ENCODE measurements at regions not wholly inside any gene's neighbourhood (a gene's known extent, or its start where the extent isn't known, plus 50 kb on each side); places are given as distances from the start of the nearest gene placed in this dataset.

DNA sequence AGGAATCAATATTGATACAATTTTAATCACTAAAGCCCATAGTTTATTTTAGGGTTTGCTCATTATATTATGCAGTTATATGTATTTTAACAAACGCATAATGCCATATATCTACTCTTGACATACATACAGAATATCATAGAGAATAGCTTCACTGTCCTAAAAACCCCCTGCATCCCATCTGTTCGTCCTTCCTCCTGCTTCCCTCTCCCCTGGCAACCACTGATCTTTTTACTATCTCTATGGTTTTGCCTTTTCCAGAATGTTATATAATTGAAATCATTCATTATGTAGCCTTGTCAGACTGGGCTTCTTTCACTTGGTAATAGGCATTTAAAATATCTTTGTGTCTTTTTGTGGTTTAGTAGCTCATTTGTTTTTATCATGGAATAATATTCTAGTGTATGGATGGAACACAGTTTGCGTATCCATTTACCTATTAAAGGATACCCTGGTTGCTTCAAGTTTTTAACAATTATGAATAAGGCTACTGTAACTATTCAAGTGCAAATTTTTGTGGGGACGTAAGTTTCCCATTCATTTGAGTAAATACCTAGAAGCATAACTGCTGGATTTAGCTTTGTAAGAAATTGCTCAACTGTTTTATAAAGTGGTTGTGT is 801.6 kb upstream of the GCFC2 start:
- TF ChIP-seq, protein P1, sequence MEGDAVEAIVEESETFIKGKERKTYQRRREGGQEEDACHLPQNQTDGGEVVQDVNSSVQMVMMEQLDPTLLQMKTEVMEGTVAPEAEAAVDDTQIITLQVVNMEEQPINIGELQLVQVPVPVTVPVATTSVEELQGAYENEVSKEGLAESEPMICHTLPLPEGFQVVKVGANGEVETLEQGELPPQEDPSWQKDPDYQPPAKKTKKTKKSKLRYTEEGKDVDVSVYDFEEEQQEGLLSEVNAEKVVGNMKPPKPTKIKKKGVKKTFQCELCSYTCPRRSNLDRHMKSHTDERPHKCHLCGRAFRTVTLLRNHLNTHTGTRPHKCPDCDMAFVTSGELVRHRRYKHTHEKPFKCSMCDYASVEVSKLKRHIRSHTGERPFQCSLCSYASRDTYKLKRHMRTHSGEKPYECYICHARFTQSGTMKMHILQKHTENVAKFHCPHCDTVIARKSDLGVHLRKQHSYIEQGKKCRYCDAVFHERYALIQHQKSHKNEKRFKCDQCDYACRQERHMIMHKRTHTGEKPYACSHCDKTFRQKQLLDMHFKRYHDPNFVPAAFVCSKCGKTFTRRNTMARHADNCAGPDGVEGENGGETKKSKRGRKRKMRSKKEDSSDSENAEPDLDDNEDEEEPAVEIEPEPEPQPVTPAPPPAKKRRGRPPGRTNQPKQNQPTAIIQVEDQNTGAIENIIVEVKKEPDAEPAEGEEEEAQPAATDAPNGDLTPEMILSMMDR (IDR thresholded peaks at IDR 0.05; ENCODE audit: insufficient read depth, low read depth, low read length) = no peak
- DNase-seq (ENCODE audit: low read depth) = no peak

DNA sequence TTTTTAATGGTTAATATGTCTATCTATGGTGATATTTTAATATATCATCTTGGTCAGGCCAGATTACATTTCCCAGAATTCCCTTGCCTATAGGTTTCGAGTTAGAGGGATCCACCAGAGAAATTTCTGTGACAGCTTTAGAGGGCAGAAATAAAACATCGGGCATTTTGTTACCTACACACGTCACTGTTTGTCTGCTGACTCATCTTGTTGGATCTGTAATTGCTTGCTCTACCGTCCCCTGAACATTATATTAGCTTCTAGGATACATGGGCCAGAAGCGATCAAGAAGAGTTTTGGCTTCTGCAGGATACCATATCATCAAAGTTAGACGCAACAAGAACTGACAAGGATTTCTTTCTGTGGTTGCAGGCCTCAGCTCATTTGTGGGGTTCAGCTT is 795.8 kb upstream of the GCFC2 start:
- TF ChIP-seq, protein P1 (IDR thresholded peaks at IDR 0.05; ENCODE audit: insufficient read depth, low read depth, low read length) = no peak
- no peak for DNase-seq (ENCODE audit: low read depth)
- H3K4me3 ChIP-seq (ENCODE audit: low read depth, low read length) = no peak overlapping the region

More for the DNA sequence above, 801.6 kb upstream of the GCFC2 start:
- no peak overlapping the region for H3K4me3 ChIP-seq (ENCODE audit: low read depth, low read length)

DNA sequence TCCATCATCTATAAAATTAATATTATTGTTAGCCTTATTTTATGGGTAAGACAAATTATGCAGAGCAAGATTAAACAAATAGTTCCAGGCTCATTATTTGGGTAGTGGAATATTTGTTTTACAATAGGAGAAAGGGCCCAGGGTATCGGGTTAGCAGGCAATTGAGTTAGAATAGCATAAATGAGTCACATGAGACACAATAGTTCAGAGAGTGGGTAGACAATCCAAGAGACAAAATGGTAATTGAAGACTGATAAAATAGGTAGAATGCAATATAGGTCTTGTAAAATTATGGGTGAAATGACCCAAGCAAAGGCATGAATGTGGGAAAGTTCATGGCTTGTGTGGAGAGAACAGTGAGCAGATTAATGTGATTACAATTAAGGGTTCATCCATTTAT is 790.9 kb upstream of the GCFC2 start:
- no peak for DNase-seq (ENCODE audit: low read depth)
- TF ChIP-seq, protein P1 (IDR thresholded peaks at IDR 0.05; ENCODE audit: insufficient read depth, low read depth, low read length) = no peak
- no peak overlapping the region for H3K4me3 ChIP-seq (ENCODE audit: low read depth, low read length)

DNA sequence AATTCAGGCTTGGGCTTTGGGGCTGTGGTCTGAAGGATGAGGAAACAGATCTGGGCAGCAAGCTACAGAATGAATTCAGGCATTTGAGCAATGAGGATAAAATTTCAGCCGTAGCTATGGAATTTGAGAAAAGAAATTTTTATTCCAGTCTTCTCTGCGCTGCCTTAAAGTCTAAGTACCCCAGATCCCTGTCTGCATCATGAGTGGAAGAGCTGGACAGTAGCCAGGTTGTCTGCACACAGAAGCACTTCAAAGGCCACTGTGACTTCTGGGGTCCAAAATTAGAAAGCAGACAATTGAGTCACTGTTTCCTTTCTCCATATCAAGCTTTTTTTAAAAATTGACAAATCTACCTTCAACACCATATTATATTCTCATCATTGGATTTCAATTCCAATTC is 787.6 kb upstream of the GCFC2 start:
- H3K4me3 ChIP-seq (ENCODE audit: low read depth, low read length) = no peak overlapping the region
- TF ChIP-seq, protein P1 (IDR thresholded peaks at IDR 0.05; ENCODE audit: insufficient read depth, low read depth, low read length) = no peak
- no peak for DNase-seq (ENCODE audit: low read depth)

DNA sequence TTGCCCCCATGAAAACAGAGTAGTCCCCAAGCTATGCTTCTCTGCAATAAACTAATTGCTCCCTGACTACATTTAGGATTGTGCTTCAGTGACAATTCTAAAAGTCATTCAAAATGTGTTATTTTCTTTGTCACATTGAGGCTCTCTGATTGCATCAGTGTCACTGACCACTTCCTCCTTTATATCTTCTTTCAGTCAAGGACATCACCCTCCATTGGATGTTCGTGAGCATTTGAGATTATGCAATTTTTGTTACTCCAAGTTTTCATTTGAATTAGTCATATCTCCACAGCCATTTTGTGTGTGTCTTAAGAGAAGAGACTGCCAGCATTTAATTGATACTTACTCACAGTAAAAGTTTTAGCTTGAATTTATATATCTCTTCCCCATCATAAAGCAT is 780.8 kb upstream of the GCFC2 start:
- H3K4me3 ChIP-seq (ENCODE audit: low read depth, low read length) = no peak overlapping the region
- DNase-seq (ENCODE audit: low read depth) = no peak
- TF ChIP-seq, protein P1 (IDR thresholded peaks at IDR 0.05; ENCODE audit: insufficient read depth, low read depth, low read length) = no peak

DNA sequence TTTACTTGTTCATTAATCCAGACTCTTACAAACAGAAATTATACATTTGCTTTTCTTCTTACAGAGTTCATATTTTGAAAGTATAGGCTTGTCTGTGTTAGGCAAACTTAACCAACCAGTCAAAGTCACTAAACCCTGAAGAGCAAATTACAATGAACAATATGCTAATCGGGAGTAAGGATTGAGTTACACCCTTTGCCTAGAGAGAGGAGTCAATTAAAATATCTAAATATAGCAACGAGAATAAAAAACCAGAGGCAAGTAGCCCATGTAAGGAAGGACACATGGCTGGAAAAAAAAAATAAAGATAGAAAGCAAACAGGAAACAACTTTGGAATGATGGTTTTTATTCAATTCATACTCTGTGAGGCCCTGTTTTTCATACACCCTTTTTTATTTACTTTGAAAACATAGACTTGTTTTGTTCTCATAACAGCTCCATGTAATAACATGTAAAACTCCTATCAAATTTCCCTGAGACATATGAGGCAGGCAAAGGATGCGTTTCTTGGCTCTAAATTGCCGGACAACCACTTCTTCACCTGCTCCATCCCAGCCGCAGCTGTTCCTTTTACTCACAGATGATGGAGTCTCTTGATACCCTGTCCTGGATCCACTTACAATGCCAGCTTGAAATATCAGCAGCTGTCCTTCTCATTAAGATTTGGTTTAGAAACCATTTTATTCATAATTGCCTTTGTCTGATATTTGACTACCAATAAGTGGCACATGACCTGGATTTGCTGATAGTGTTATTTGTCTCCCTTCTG is 767.7 kb upstream of the GCFC2 start:
- DNase-seq (ENCODE audit: low read depth) = no peak
- TF ChIP-seq, protein P1 (IDR thresholded peaks at IDR 0.05; ENCODE audit: insufficient read depth, low read depth, low read length) = no peak
- no peak overlapping the region for H3K4me3 ChIP-seq (ENCODE audit: low read depth, low read length)
